Endodermal cell (in vitro differentiated cells): ENCODE measurements at regions not wholly inside any gene's neighbourhood (a gene's known extent, or its start where the extent isn't known, plus 50 kb on each side); places are given as distances from the start of the nearest gene placed in this dataset.
"Not testable (repeated sequence)": the region's sequence is repeated elsewhere in the genome, so short reads cannot be mapped to it uniquely, and the experiment has no call there.

ENCODE experiments used
- DNase-seq: peaks from one replicate; pipeline ENCODE4 v3.0.0-alpha.2; 2017
- H3K27ac ChIP-seq: 2 replicates; pipeline ENCODE4 v1.5.1; 2013; ENCODE audit warnings: mild to moderate bottlenecking, low read depth, low read length, moderate library complexity
- H3K27me3 ChIP-seq: 2 replicates; pipeline ENCODE4 v1.6.1; 2013; ENCODE audit warnings: mild to moderate bottlenecking, low read length, moderate library complexity; ENCODE audit not compliant: insufficient read depth, control insufficient read depth, poor library complexity, severe bottlenecking
- H3K36me3 ChIP-seq: 2 replicates; pipeline ENCODE4 v1.7.0; 2013; ENCODE audit warnings: mild to moderate bottlenecking, low read length, moderate library complexity; ENCODE audit not compliant: control insufficient read depth, insufficient read depth
- H3K4me1 ChIP-seq: one replicate; pipeline ENCODE4 v1.7.0; 2013; ENCODE audit warnings: low read length; ENCODE audit not compliant: control insufficient read depth, insufficient read depth
- H3K4me3 ChIP-seq: 2 replicates; pipeline ENCODE4 v1.5.1; 2013; ENCODE audit warnings: mild to moderate bottlenecking, low read length, moderate library complexity
- H3K9ac ChIP-seq: 2 replicates; pipeline ENCODE4 v1.6.1; 2013; ENCODE audit warnings: mild to moderate bottlenecking, low read length, moderate library complexity; ENCODE audit not compliant: poor library complexity, severe bottlenecking; ENCODE audit errors: extremely low read depth
- H3K9me3 ChIP-seq: 2 replicates; pipeline ENCODE4 v1.6.1; 2013; ENCODE audit warnings: mild to moderate bottlenecking, low read length, moderate library complexity; ENCODE audit not compliant: control insufficient read depth
- H3K27ac Mint-ChIP-seq: 2 replicates; pipeline ENCODE4 v1.8.0; 2020; ENCODE audit warnings: mixed read lengths
- H3K27me3 Mint-ChIP-seq: 2 replicates; pipeline ENCODE4 v1.8.0; 2021; ENCODE audit warnings: mild to moderate bottlenecking, mixed read lengths; ENCODE audit not compliant: insufficient read depth
- H3K36me3 Mint-ChIP-seq: 2 replicates; pipeline ENCODE4 v1.8.0; 2020; ENCODE audit warnings: low read depth, mixed read lengths
- H3K4me1 Mint-ChIP-seq: 2 replicates; pipeline ENCODE4 v1.8.0; 2020; ENCODE audit warnings: mixed read lengths
- H3K4me3 Mint-ChIP-seq: 2 replicates; pipeline ENCODE4 v1.8.0; 2020; ENCODE audit warnings: mild to moderate bottlenecking, moderate library complexity, mixed read lengths
- H3K9me3 Mint-ChIP-seq: 2 replicates; pipeline ENCODE4 v1.8.0; 2020; ENCODE audit warnings: mild to moderate bottlenecking, mixed read lengths
- CTCF ChIP-seq: fragments of 200-600 bp; sonication (generic); conservative IDR thresholded peaks from 2 replicates; pipeline ENCODE4 v1.5.0; 2021; ENCODE audit warnings: antibody characterized with exemption, mild to moderate bottlenecking
- WGBS, 2 experiments: methylation state at CpG; one replicate each; pipeline versions ENCODE4 v1.1.5 to v1.1.7; 2013; ENCODE audit warnings: missing lambda C conversion rate in 2 of 2, mixed read lengths in 1 of 2; ENCODE audit not compliant: insufficient coverage in 1 of 2, insufficient read length in 1 of 2; 5-methylcytosine and 5-hydroxymethylcytosine counted together

- H3K27ac Mint-ChIP-seq: no peak overlapping the region
- Histone ChIP-seq H3K9me3 (no peaks in the 10 kb centered on the region), H3K9ac (no peak overlapping the region), H3K36me3 (no peaks in the 10 kb centered on the region), H3K27me3 (no peaks in the 10 kb centered on the region), H3K27ac (no peak overlapping the region), H3K4me3 (no peak overlapping the region), H3K4me1 (no peaks in the 10 kb centered on the region)
- peak; percentile 36 for DNase-seq
- H3K36me3 Mint-ChIP-seq: no peaks in the 10 kb centered on the region
- no peaks in the 10 kb centered on the region for H3K9me3 Mint-ChIP-seq
- no peak for TF ChIP-seq CTCF
- peaks cover 11% of the 10 kb centered on the region for H3K4me1 Mint-ChIP-seq
- WGBS, 2 experiments: 71 to 76% methylated on average over 5 to 14 of the region's 14 CpGs
- H3K27me3 Mint-ChIP-seq: peaks cover 7% of the 10 kb centered on the region
- H3K4me3 Mint-ChIP-seq: no peak overlapping the region
Measured at GRCh38 chr15:77909182-77909940, 168.2 kb downstream of the TBC1D2B start.

- DNase-seq, H3K36me3 ChIP-seq, H3K9me3 ChIP-seq, H3K27me3 Mint-ChIP-seq, H3K36me3 Mint-ChIP-seq, H3K27ac Mint-ChIP-seq, H3K27ac ChIP-seq, H3K27me3 ChIP-seq, H3K4me1 ChIP-seq, H3K4me3 ChIP-seq, H3K9ac ChIP-seq, H3K9me3 Mint-ChIP-seq, H3K4me3 Mint-ChIP-seq: not testable (repeated sequence)
- H3K4me1 Mint-ChIP-seq: peaks cover 13% of the 10 kb centered on the region
- WGBS, 2 experiments: 88% methylated on average over 5 of the region's 7 CpGs; no CpG with 5 or more reads in 1 of the 2 experiments
Measured at GRCh38 chr15:77908752-77909111, 168.8 kb downstream of the TBC1D2B start.

- TF ChIP-seq CTCF: no peak
- no peak overlapping the region for H3K27ac Mint-ChIP-seq
- Histone ChIP-seq H3K4me3 (no peak overlapping the region), H3K36me3 (no peaks in the 10 kb centered on the region), H3K27ac (no peak overlapping the region), H3K9me3 (no peaks in the 10 kb centered on the region), H3K27me3 (no peaks in the 10 kb centered on the region), H3K4me1 (no peaks in the 10 kb centered on the region), H3K9ac (no peak overlapping the region)
- no peak overlapping the region for H3K4me3 Mint-ChIP-seq
- no peaks in the 10 kb centered on the region for H3K36me3 Mint-ChIP-seq
- peaks cover 13% of the 10 kb centered on the region for H3K4me1 Mint-ChIP-seq
- H3K9me3 Mint-ChIP-seq: no peaks in the 10 kb centered on the region
- WGBS, 2 experiments: 68 to 80% methylated on average over 16 to 28 of the region's 28 CpGs
- H3K27me3 Mint-ChIP-seq: peaks cover 7% of the 10 kb centered on the region
- DNase-seq: peak; percentile 81
Measured at GRCh38 chr15:77907824-77908751, 169.4 kb downstream of the TBC1D2B start.

- H3K27ac Mint-ChIP-seq, H3K36me3 Mint-ChIP-seq, H3K27ac ChIP-seq, H3K36me3 ChIP-seq, H3K27me3 ChIP-seq, H3K4me3 ChIP-seq, H3K27me3 Mint-ChIP-seq, H3K9me3 ChIP-seq, H3K4me1 ChIP-seq, H3K9ac ChIP-seq, H3K9me3 Mint-ChIP-seq, H3K4me3 Mint-ChIP-seq: not testable (repeated sequence)
- DNase-seq: peak; percentile 28
- 84 to 100% methylated on average over 1 to 16 of the region's 17 CpGs for WGBS, 2 experiments
- H3K4me1 Mint-ChIP-seq: peaks cover 13% of the 10 kb centered on the region
Measured at GRCh38 chr15:77906062-77906990, 171.2 kb downstream of the TBC1D2B start.
